ENCODE measurements at regions not wholly inside any gene's neighbourhood (a gene's known extent, or its start where the extent isn't known, plus 50 kb on each side); places are given as distances from the start of the nearest gene placed in this dataset.

DNA sequence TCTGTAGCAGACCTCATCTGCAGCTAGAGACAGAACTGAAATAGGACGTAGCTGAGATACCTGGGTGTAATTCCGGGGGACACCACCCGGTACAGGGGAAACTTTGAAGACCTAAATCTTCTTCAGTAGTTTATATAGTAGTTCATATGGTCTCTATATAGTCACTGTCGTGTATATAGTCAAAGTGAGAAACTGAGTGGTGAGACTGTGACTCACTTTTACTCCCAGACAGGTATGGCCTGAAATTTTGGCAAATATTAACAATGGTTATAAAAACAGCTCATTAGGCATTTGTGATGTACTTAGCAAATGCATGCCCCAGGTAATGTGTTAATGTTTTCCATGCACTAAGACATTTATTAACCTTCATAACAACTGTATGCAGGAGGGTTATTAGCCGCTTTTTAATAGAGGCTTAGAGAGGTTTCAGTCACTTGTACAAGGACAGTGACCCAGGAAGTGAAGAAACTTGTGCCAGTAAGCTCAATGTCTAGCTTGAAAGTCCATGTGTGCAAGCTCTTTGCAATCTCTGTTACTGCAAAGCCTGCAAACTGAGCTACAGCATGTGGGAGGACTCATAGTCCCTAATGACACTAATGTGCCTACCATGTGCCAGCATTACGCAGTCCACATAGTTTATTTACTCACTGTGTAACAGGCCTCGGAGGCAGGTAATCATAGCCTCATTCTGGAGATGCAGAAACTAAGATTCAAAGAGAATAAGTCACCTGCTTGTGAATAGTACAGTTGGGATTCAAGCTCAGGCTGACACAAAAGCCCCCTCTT lies 165.4 kb upstream of the CHD6 start:
- H3K9me3 ChIP-seq: peaks cover 0 to 3% of the 10 kb centered on the region in 2 donors
- DNase-seq: no peak
- no peaks in the 10 kb centered on the region for H3K27me3 ChIP-seq
- no peaks in the 10 kb centered on the region for H3K36me3 ChIP-seq
- no peak for TF ChIP-seq POLR2A (IDR thresholded peaks at IDR 0.05)
- TF ChIP-seq, protein P1, sequence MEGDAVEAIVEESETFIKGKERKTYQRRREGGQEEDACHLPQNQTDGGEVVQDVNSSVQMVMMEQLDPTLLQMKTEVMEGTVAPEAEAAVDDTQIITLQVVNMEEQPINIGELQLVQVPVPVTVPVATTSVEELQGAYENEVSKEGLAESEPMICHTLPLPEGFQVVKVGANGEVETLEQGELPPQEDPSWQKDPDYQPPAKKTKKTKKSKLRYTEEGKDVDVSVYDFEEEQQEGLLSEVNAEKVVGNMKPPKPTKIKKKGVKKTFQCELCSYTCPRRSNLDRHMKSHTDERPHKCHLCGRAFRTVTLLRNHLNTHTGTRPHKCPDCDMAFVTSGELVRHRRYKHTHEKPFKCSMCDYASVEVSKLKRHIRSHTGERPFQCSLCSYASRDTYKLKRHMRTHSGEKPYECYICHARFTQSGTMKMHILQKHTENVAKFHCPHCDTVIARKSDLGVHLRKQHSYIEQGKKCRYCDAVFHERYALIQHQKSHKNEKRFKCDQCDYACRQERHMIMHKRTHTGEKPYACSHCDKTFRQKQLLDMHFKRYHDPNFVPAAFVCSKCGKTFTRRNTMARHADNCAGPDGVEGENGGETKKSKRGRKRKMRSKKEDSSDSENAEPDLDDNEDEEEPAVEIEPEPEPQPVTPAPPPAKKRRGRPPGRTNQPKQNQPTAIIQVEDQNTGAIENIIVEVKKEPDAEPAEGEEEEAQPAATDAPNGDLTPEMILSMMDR (IDR thresholded peaks at IDR 0.05): no peak
- no peak overlapping the region for H3K4me3 ChIP-seq
- H3K27ac ChIP-seq: no peak overlapping the region
- intact Hi-C loops (cut with DNase I; ENCODE audit: low total_unique reads): no loop called here
- no peaks in the 10 kb centered on the region for H3K4me1 ChIP-seq

GRCh38 chr20:41782730-41783406 lies 164.7 kb upstream of the CHD6 start:
- Histone ChIP-seq H3K27ac (no peak overlapping the region), H3K4me3 (no peak overlapping the region), H3K27me3 (no peaks in the 10 kb centered on the region), H3K4me1 (no peaks in the 10 kb centered on the region), H3K9me3 (no peaks in the 10 kb centered on the region), H3K36me3 (no peaks in the 10 kb centered on the region)
- no peak for DNase-seq
- TF ChIP-seq, protein P1 (IDR thresholded peaks at IDR 0.05): no peak
- TF ChIP-seq POLR2A (IDR thresholded peaks at IDR 0.05): no peak
- intact Hi-C loops (cut with DNase I; ENCODE audit: low total_unique reads): no loop called here

DNA sequence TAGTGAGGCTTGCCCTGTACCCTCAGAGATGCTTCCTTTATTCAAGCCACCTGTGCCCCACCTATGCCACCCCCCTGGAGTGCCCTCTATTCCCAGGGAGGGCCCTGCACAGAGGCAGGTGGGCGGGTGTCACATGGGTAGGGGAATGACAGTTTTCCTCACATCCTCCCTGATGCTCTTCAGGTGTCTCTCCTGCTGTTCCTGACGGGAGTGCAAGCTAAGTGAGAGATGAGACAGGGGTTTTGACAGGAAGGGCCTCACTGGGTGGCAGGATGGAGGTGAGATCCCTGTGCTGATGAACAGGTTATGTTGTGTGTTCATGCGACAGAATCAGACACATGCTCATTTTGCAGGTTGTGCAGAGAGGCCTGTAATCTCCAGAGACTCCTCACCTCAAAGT lies 164.1 kb upstream of the CHD6 start:
- H3K36me3 ChIP-seq: no peaks in the 10 kb centered on the region
- H3K4me1 ChIP-seq: no peaks in the 10 kb centered on the region
- DNase-seq: no peak
- no peaks in the 10 kb centered on the region for H3K9me3 ChIP-seq
- H3K27ac ChIP-seq: no peak overlapping the region
- TF ChIP-seq POLR2A (IDR thresholded peaks at IDR 0.05): no peak
- intact Hi-C loops (cut with DNase I; ENCODE audit: low total_unique reads): no loop called here
- no peak overlapping the region for H3K4me3 ChIP-seq
- H3K27me3 ChIP-seq: no peaks in the 10 kb centered on the region

DNA sequence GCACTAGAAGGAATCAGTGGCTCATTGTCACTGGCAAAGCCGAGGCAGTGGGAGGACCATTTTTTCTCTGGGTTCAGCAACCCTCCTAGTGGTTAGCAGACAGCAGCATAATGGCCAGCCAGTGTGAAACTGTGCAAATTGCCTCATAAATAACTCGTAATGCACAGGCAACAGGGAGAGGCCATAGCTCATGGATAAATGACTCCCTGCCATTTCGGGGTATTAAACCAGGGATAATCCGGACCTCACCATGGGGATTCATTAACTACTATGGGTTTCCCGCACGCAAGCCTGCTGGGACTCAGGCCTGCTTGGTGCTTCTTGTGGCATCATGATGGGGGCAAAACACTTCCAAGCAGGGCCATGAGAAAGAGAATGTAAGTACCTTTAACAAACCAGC lies 158.2 kb upstream of the CHD6 start:
- Histone ChIP-seq H3K27me3 (no peaks in the 10 kb centered on the region), H3K27ac (no peak overlapping the region), H3K4me1 (no peaks in the 10 kb centered on the region), H3K4me3 (no peak overlapping the region), H3K9me3 (no peaks in the 10 kb centered on the region), H3K36me3 (no peaks in the 10 kb centered on the region)
- TF ChIP-seq, protein P1 (IDR thresholded peaks at IDR 0.05): no peak
- no peak for TF ChIP-seq POLR2A (IDR thresholded peaks at IDR 0.05)
- intact Hi-C loops (cut with DNase I; ENCODE audit: low total_unique reads): no loop called here
- no peak for DNase-seq

DNA sequence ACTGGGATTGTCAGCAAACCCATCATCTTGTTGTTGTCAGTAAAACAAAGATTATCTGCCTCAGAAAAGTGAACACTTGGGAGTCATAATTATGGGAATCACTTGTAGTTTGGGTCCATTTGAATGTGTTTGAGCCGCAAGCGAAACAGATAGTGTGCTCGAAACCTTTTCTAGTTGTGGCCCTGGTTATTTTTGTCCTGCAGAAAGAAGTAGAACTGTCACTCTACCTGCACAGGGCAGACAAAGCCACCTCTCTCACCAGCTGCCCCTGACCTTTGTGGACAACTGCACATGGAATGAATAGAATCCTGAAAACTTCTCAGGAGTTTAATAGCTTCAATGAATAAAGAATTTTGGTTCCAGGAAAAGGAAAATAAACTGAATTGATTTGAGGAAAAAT lies 156.1 kb upstream of the CHD6 start:
- Histone ChIP-seq H3K4me3 (no peak overlapping the region), H3K27ac (no peak overlapping the region), H3K36me3 (no peaks in the 10 kb centered on the region), H3K9me3 (no peaks in the 10 kb centered on the region), H3K27me3 (no peaks in the 10 kb centered on the region), H3K4me1 (no peaks in the 10 kb centered on the region)
- no peak for DNase-seq
- intact Hi-C loops (cut with DNase I; ENCODE audit: low total_unique reads): no loop called here
- TF ChIP-seq, protein P1 (IDR thresholded peaks at IDR 0.05): no peak
- TF ChIP-seq POLR2A (IDR thresholded peaks at IDR 0.05): no peak

All from uterus (tissue), 3 donors.